ENCODE measurements at regions not wholly inside any gene's neighbourhood (a gene's known extent, or its start where the extent isn't known, plus 50 kb on each side); places are given as distances from the start of the nearest gene placed in this dataset.

DNA sequence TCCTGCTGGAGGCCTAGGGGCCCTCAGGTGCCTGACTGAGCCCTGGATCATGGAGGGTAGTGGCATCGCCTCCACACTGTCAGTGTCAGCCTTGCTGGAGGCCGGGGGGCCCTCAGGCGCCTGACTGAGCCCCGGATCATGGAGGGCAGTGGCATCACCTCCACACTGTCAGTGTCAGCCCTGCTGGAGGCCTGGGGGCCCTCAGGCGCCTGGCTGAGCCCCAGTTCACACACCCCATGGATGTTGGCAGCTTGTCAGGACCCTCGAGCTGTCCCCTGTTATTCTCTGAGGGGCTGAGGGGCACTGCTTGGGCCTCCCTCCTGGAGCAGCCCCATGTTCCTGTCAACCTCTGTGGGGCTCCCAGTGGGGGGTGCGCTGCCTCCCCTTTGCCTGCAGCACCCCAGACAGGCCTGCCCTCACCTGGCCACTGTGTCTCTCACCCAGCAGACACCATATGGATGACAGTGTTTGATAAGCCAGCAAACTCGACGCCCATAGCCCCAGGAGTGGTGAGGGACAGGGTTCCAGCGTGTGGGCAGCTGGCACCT is 197.6 kb downstream of the LIPI start:
- WGBS (ENCODE audit: extremely low coverage, insufficient read length, low lambda C conversion rate) = no CpG with 5 or more reads among the region's 10 CpGs
- Histone ChIP-seq H3T11ph (ENCODE audit: low read length) (no peak overlapping the region), H2AK5ac (ENCODE audit: insufficient read length, low read length) (no peak overlapping the region), H2BK5ac (ENCODE audit: insufficient read length, low read length) (no peak overlapping the region), H3K27ac (ENCODE audit: insufficient read length, low read depth, low read length) (no peak overlapping the region), H3K4me2 (ENCODE audit: insufficient read depth, insufficient read length, low read length) (no peak overlapping the region), H3K14ac (ENCODE audit: insufficient read depth, low read length) (no peak overlapping the region), H2BK12ac (ENCODE audit: insufficient read length, low read depth, low read length) (no peak overlapping the region), H2BK20ac (ENCODE audit: low read depth, low read length, poor library complexity, severe bottlenecking) (no peak overlapping the region), H4K91ac (ENCODE audit: insufficient read length, low read depth, low read length) (no peak overlapping the region), H3K56ac (ENCODE audit: insufficient read length, low read depth, low read length) (no peak overlapping the region), H3K9me3 (ENCODE audit: control insufficient read depth, low read depth, low read length) (peaks cover 15% of the 10 kb centered on the region), H3K23me2 (ENCODE audit: insufficient read length, low read depth, low read length, poor library complexity, severe bottlenecking) (no peaks in the 10 kb centered on the region), H3K79me2 (ENCODE audit: insufficient read depth, low read length) (no peaks in the 10 kb centered on the region), H2BK120ac (ENCODE audit: low read depth, low read length, poor library complexity, severe bottlenecking) (no peak overlapping the region), H2BK15ac (ENCODE audit: low read depth, low read length) (no peak overlapping the region), H4K5ac (ENCODE audit: insufficient read length, low read depth, low read length) (no peak overlapping the region), H3K27me3 (ENCODE audit: insufficient read depth, low read length) (no peaks in the 10 kb centered on the region), H4K20me1 (ENCODE audit: control insufficient read depth, insufficient read depth, insufficient read length) (no peaks in the 10 kb centered on the region), H2AFZ (ENCODE audit: low read length) (no peak overlapping the region), H3K9ac (ENCODE audit: extremely low read depth, insufficient read length, low read length) (no peak overlapping the region), H3K4me1 (ENCODE audit: insufficient read depth, low read length) (no peaks in the 10 kb centered on the region), H3K23ac (ENCODE audit: insufficient read length, low read depth, low read length) (no peak overlapping the region), H3K4ac (ENCODE audit: low read depth, low read length) (no peak overlapping the region), H3K79me1 (ENCODE audit: insufficient read depth, low read depth, low read length, poor library complexity, severe bottlenecking) (no peaks in the 10 kb centered on the region), H4K8ac (replicated peaks; ENCODE audit: insufficient read length, low read depth, low read length) (no peak overlapping the region), H3K18ac (ENCODE audit: insufficient read length, low read depth, low read length) (no peak overlapping the region)
- Mint-ChIP-seq H3K9me3 (peaks cover 51 to 76% of the 10 kb centered on the region in 2 experiments), H3K27ac (no peak overlapping the region), H3K36me3 (ENCODE audit: insufficient read depth in 1 of 3, low read depth in 3 of 3) (peaks cover 4 to 12% (median 8%) of the 10 kb centered on the region in 3 experiments; a peak in 6 of 7 replicates), H3K4me3 (no peak overlapping the region), H3K4me1 (no peaks in the 10 kb centered on the region), H3K27me3 (ENCODE audit: low read depth) (peaks cover 6% of the 10 kb centered on the region)
- TF ChIP-seq, protein P1, sequence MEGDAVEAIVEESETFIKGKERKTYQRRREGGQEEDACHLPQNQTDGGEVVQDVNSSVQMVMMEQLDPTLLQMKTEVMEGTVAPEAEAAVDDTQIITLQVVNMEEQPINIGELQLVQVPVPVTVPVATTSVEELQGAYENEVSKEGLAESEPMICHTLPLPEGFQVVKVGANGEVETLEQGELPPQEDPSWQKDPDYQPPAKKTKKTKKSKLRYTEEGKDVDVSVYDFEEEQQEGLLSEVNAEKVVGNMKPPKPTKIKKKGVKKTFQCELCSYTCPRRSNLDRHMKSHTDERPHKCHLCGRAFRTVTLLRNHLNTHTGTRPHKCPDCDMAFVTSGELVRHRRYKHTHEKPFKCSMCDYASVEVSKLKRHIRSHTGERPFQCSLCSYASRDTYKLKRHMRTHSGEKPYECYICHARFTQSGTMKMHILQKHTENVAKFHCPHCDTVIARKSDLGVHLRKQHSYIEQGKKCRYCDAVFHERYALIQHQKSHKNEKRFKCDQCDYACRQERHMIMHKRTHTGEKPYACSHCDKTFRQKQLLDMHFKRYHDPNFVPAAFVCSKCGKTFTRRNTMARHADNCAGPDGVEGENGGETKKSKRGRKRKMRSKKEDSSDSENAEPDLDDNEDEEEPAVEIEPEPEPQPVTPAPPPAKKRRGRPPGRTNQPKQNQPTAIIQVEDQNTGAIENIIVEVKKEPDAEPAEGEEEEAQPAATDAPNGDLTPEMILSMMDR (conservative IDR thresholded peaks at IDR 0.05) = no peak
- DNase-seq = no peak

Data from H9 (cell line).